ENCODE measurements at regions not wholly inside any gene's neighbourhood (a gene's known extent, or its start where the extent isn't known, plus 50 kb on each side); places are given as distances from the start of the nearest gene placed in this dataset.
"Not testable (repeated sequence)": the region's sequence is repeated elsewhere in the genome, so short reads cannot be mapped to it uniquely, and the experiment has no call there.

GRCh38 chr2:4883375-4883774, 808.8 kb upstream of the SOX11 start:
- DNase-seq: no peak

- no peak for DNase-seq
Measured at GRCh38 chr2:4884117-4884571, 808.0 kb upstream of the SOX11 start.

- DNase-seq: no peak
Measured at GRCh38 chr2:4891394-4891793, 800.8 kb upstream of the SOX11 start.

- no peak for DNase-seq
Measured at GRCh38 chr2:4895371-4895770, 796.8 kb upstream of the SOX11 start.

- DNase-seq: no peak
Measured at GRCh38 chr2:4898706-4899105, 793.5 kb upstream of the SOX11 start.

GRCh38 chr2:4900242-4900641, 791.9 kb upstream of the SOX11 start:
- no peak for DNase-seq

- no peak for DNase-seq
Measured at GRCh38 chr2:4900861-4901770, 791.1 kb upstream of the SOX11 start.

- DNase-seq: no peak
Measured at GRCh38 chr2:4903656-4904348, 788.4 kb upstream of the SOX11 start.

- no peak for DNase-seq
Measured at GRCh38 chr2:4908461-4908860, 783.7 kb upstream of the SOX11 start.

- no peak for DNase-seq
Measured at GRCh38 chr2:4909346-4910009, 782.7 kb upstream of the SOX11 start.

- no peak for DNase-seq
Measured at GRCh38 chr2:4914036-4914435, 778.1 kb upstream of the SOX11 start.

- no peak for DNase-seq
Measured at GRCh38 chr2:4914551-4914950, 777.6 kb upstream of the SOX11 start.

GRCh38 chr2:4915357-4915756, 776.8 kb upstream of the SOX11 start:
- no peak for DNase-seq

- DNase-seq: no peak
Measured at GRCh38 chr2:4916094-4916493, 776.1 kb upstream of the SOX11 start.

- no peak for DNase-seq
Measured at GRCh38 chr2:4930704-4931103, 761.5 kb upstream of the SOX11 start.

GRCh38 chr2:4931721-4932365, 760.3 kb upstream of the SOX11 start:
- DNase-seq: no peak

- not testable (repeated sequence) for DNase-seq
Measured at GRCh38 chr2:4935291-4935690, 756.9 kb upstream of the SOX11 start.

GRCh38 chr2:4937550-4937949, 754.6 kb upstream of the SOX11 start:
- no peak for DNase-seq

- no peak for DNase-seq
Measured at GRCh38 chr2:4938206-4938605, 754.0 kb upstream of the SOX11 start.

GRCh38 chr2:4942441-4942840, 749.7 kb upstream of the SOX11 start:
- no peak for DNase-seq

GRCh38 chr2:4947911-4948310, 744.3 kb upstream of the SOX11 start:
- no peak for DNase-seq

- DNase-seq: no peak
Measured at GRCh38 chr2:4951368-4951767, 740.8 kb upstream of the SOX11 start.

GRCh38 chr2:4959219-4959618, 733.0 kb upstream of the SOX11 start:
- no peak for DNase-seq
